ENCODE measurements at regions not wholly inside any gene's neighbourhood (a gene's known extent, or its start where the extent isn't known, plus 50 kb on each side); places are given as distances from the start of the nearest gene placed in this dataset.

GRCh38 chr5:128615578-128615977 is 77.5 kb upstream of the FBN2 start:
- H3K27ac ChIP-seq, result no peak overlapping the region
- no peaks in the 10 kb centered on the region for H3K36me3 ChIP-seq
- no peaks in the 10 kb centered on the region for H3K4me1 ChIP-seq
- no peak for DNase-seq
- intact Hi-C loops (cut with DNase I), result no loop called here
- TF ChIP-seq, protein P1, sequence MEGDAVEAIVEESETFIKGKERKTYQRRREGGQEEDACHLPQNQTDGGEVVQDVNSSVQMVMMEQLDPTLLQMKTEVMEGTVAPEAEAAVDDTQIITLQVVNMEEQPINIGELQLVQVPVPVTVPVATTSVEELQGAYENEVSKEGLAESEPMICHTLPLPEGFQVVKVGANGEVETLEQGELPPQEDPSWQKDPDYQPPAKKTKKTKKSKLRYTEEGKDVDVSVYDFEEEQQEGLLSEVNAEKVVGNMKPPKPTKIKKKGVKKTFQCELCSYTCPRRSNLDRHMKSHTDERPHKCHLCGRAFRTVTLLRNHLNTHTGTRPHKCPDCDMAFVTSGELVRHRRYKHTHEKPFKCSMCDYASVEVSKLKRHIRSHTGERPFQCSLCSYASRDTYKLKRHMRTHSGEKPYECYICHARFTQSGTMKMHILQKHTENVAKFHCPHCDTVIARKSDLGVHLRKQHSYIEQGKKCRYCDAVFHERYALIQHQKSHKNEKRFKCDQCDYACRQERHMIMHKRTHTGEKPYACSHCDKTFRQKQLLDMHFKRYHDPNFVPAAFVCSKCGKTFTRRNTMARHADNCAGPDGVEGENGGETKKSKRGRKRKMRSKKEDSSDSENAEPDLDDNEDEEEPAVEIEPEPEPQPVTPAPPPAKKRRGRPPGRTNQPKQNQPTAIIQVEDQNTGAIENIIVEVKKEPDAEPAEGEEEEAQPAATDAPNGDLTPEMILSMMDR (IDR thresholded peaks at IDR 0.05), result no peak
- no peak overlapping the region for H3K9ac ChIP-seq (ENCODE audit: low read depth in 2 of 2, low read length in 2 of 2)
- H3K9me3 ChIP-seq, result no peaks in the 10 kb centered on the region
- H3K27me3 ChIP-seq, result no peaks in the 10 kb centered on the region
- H3K4me3 ChIP-seq, result no peak overlapping the region

DNA sequence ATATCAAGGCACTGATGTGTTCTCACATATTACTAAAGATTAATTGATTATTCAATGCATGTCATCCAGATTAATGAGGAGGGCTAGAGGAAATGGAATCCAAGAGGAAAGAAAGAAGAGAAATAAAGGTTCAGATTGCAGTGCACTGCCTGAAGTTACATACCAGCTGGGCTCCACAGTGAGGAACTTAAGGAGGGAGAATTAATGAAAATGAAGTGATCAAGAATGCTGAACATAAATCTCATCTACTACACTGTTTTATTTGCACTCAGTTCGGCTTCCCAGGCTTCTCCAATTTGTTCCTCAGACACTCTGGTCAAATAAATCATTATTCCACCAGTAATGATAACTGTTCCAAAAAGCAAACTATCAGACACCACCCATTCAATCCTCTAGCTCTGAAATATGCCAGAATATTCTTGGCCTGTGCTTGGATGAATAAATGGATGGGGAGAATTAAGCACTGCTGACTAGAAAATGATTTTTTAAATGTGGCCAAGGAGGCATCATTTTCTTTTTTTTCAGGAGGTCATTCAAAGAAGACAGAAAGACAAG is 88.6 kb upstream of the FBN2 start:
- Histone ChIP-seq H3K36me3 (no peaks in the 10 kb centered on the region), H3K9ac (ENCODE audit: low read depth in 2 of 2, low read length in 2 of 2) (no peak overlapping the region), H3K9me3 (no peaks in the 10 kb centered on the region), H3K4me1 (no peaks in the 10 kb centered on the region), H3K27ac (no peak overlapping the region), H3K4me3 (no peak overlapping the region), H3K27me3 (no peaks in the 10 kb centered on the region)
- DNase-seq, result no peak
- intact Hi-C loops (cut with DNase I), result no loop called here
- TF ChIP-seq, protein P1 (IDR thresholded peaks at IDR 0.05), result no peak

- DNase-seq, result no peak
- TF ChIP-seq, protein P1 (IDR thresholded peaks at IDR 0.05), result no peak
- intact Hi-C loops (cut with DNase I), result no loop called here
Measured at GRCh38 chr5:128627939-128628338, 89.9 kb upstream of the FBN2 start.

DNA sequence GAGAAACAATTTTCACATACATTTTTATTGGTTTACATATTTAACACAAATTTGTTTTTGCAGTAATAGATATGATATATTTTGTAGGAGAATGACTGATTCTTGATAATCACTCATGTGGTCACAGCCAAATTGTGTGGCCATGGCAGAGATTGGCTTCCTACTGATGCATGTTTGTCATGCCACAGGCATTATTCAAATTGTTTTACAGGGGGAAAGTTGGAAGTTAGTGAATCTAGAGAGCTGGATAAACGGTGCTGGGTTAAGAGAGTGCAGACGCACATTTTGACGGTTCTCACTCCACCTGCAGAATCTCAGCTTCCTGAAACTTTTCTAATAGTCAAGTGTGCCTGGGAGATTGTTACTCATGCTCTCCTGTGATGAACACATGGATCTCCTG is 91.1 kb upstream of the FBN2 start:
- Histone ChIP-seq H3K4me1 (no peaks in the 10 kb centered on the region), H3K9me3 (no peaks in the 10 kb centered on the region), H3K27me3 (no peaks in the 10 kb centered on the region), H3K27ac (no peak overlapping the region), H3K4me3 (no peak overlapping the region), H3K36me3 (no peaks in the 10 kb centered on the region), H3K9ac (ENCODE audit: low read depth in 2 of 2, low read length in 2 of 2) (no peak overlapping the region)
- TF ChIP-seq, protein P1 (IDR thresholded peaks at IDR 0.05), result no peak
- DNase-seq, result no peak
- intact Hi-C loops (cut with DNase I), result no loop called here

More at GRCh38 chr5:128627939-128628338, 89.9 kb upstream of the FBN2 start:
- Histone ChIP-seq H3K36me3 (no peaks in the 10 kb centered on the region), H3K9ac (ENCODE audit: low read depth in 2 of 2, low read length in 2 of 2) (no peak overlapping the region), H3K4me1 (no peaks in the 10 kb centered on the region), H3K9me3 (no peaks in the 10 kb centered on the region), H3K27me3 (no peaks in the 10 kb centered on the region), H3K27ac (no peak overlapping the region), H3K4me3 (no peak overlapping the region)

- DNase-seq, result no peak
- Histone ChIP-seq H3K4me1 (no peaks in the 10 kb centered on the region), H3K27ac (no peak overlapping the region), H3K9ac (ENCODE audit: low read depth in 2 of 2, low read length in 2 of 2) (no peak overlapping the region), H3K27me3 (no peaks in the 10 kb centered on the region), H3K4me3 (no peak overlapping the region), H3K36me3 (no peaks in the 10 kb centered on the region), H3K9me3 (no peaks in the 10 kb centered on the region)
- TF ChIP-seq, protein P1 (IDR thresholded peaks at IDR 0.05), result no peak
- intact Hi-C loops (cut with DNase I), result no loop called here
Measured at GRCh38 chr5:128630121-128630520, 92.1 kb upstream of the FBN2 start.
